Choroid plexus epithelial cell (primary cell): ENCODE measurements at regions not wholly inside any gene's neighbourhood (a gene's known extent, or its start where the extent isn't known, plus 50 kb on each side); places are given as distances from the start of the nearest gene placed in this dataset.
A peak's percentile ranks its signal among the peaks of the same experiment; 100 is the strongest.

Experiments
- DNase-seq: peaks from one replicate; pipeline ENCODE4 v3.0.0-alpha.2; 2010; ENCODE audit warnings: low read depth
- H3K4me3 ChIP-seq: 2 replicates; pipeline ENCODE4 v1.5.1; 2011; ENCODE audit warnings: low read depth, mild to moderate bottlenecking, control low read depth, low read length, moderate library complexity
- TF ChIP-seq, protein P1 (sequence below): conservative IDR thresholded peaks from 2 replicates; pipeline ENCODE4 v1.5.1; 2011; ENCODE audit warnings: low read depth, mild to moderate bottlenecking, control low read depth, inconsistent platforms, low read length, moderate library complexity

DNA sequence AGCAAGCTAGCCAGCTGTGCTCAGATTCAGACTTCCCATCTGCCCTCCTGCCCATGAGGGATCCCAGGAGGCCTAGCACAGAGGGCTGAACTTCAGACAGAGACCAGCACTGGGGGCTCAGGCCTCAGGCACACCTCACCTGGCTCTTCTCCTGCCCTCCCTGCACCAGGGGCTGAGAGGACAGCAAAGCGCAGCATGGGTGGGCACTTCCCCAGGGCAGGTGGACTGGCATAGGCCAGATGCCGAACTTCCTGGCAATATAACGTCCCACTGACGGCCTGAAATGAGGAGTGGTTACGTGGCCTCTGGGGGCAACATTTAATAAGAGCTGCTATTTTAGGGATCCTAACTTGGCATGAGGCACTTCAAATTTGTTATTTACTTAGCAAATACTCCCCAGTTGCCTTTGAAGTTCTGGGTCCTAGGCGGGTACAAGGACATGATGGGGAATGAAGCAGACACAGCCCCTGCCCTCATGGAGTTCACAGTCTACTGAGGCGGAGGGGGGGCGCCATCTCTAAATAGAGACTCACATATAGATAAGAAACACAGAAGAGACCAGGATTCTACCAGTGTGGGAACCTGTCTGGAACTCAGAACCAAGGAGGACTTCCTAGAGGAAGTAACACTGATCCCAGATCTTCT, 101.8 kb upstream of the ZMIZ1 start:
- no peak for DNase-seq
- TF ChIP-seq, protein P1, sequence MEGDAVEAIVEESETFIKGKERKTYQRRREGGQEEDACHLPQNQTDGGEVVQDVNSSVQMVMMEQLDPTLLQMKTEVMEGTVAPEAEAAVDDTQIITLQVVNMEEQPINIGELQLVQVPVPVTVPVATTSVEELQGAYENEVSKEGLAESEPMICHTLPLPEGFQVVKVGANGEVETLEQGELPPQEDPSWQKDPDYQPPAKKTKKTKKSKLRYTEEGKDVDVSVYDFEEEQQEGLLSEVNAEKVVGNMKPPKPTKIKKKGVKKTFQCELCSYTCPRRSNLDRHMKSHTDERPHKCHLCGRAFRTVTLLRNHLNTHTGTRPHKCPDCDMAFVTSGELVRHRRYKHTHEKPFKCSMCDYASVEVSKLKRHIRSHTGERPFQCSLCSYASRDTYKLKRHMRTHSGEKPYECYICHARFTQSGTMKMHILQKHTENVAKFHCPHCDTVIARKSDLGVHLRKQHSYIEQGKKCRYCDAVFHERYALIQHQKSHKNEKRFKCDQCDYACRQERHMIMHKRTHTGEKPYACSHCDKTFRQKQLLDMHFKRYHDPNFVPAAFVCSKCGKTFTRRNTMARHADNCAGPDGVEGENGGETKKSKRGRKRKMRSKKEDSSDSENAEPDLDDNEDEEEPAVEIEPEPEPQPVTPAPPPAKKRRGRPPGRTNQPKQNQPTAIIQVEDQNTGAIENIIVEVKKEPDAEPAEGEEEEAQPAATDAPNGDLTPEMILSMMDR, result no peak
- H3K4me3 ChIP-seq, result no peak overlapping the region

DNA sequence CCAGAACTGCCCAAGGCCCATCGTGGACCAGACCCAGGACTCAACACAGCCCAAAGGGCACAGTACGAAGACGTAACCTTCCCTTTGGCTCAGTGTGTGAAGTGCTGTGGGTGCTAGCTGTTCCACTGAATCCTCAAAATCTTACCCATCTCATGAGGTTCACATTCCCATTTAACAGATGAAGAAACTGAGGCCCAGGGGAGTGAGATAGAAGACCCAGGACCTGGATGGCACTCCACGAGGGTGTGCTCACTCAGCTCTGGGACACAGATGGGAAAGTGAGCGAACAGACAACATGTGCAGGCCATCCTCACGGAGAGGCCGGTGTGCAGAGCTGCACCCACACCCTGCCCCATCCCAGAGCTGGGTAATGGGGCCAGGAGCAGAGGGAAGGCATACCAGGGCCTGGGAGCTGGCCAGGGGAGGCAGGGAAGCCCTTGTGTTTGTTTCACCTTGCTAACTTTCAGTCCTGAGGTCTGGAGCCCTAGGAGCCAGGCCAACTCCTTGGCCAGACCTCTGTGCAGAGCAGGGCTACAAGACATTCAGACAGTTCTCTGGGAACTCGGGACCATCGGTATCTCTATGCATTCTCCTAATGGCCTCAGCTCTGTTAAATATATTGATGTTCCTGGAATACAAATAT, 100.3 kb upstream of the ZMIZ1 start:
- H3K4me3 ChIP-seq, result no peak overlapping the region
- DNase-seq, result no peak
- TF ChIP-seq, protein P1, result no peak

DNA sequence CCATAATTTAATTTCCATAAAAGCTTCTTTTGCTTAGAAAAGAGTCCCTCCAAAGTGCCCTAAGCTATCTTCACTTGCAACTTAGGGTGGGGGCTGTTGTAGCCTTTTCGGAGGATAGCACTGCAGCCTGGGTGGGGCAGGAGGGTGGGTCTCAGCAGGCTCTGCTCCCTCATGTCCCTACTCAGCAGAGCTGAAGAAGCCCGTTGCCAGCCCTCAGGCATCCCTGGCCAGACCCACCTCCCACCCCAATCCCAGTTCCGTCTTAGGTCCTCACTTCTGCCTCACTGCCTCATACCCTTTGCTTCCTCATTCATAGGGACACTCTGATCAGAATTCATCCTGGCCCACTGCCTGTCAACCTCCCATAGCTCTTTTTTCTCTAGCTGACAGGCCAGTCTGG, 99.8 kb upstream of the ZMIZ1 start:
- no peak overlapping the region for H3K4me3 ChIP-seq
- DNase-seq, result no peak

DNA sequence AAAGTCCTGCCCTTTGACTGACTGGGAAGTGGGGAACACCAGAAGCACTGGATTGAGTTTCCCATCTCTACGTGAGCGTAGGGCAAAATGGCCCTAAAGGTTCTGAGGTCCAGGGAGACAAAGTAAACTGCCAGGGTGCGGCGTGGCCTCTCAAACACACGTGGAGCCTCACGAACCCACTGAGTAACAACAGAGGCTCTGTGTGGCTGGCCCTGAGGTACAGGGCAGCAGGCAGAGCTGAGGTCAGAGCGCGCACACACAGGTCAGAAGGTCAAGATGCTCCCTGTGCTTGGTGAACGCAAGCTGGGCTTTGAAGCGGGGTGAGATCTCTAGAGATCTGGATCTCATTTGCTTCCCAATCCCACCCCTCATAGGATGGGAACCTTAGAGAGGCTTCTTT, 99.0 kb upstream of the ZMIZ1 start:
- no peak overlapping the region for H3K4me3 ChIP-seq
- DNase-seq, result no peak
- TF ChIP-seq, protein P1, result no peak

More for the DNA sequence above, 99.8 kb upstream of the ZMIZ1 start:
- TF ChIP-seq, protein P1, result no peak

DNA sequence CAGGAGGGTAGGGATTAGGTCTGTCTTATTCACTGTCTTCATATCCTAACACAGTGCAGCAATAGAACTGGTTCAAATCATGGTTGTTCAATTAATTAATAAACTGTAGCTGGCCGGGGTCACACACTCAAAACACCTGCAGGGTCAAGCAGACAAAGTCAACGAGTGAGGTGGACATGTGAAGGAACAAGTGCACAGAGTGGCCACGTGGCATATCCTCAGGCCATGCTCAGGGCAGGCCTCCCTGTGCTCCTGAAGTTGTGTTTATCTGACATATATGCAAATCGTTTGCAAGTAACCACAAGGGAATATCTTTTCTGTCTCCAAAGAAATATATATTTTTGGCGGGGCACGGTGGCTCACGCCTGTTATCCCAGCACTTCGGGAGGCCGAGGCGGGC, 98.5 kb upstream of the ZMIZ1 start:
- no peak overlapping the region for H3K4me3 ChIP-seq
- TF ChIP-seq, protein P1, result no peak
- DNase-seq, result no peak

DNA sequence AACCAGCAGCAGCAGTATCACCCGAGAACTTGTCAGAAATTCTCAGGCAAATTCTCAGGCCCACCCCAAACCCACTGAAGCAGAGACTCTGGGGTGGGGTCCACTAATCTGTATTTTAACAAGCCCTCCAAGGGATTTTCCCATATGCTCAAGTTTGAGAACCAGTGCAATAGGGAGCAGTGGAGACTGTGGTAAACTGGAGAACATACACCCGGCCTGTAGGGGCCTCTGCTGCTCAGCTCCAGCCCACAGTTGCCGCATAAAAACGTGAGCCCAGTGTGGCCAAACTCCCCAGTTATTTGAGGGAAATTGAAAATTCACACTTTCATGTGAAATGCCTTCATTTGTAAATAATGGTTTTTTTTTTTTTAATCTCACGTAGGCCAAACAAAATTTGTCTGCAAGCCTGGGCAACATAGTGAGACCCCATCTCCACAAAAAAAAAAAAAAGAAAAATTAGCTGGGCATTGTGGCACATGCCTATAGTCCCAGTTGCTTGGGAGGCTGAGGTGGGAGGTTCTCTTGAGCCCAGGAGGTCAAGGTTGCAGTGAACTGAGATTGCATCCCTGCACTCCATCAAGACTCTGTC, 97.6 kb upstream of the ZMIZ1 start:
- no peak overlapping the region for H3K4me3 ChIP-seq
- no peak for DNase-seq
- TF ChIP-seq, protein P1, result peak; percentile 37
